ENCODE measurements at regions not wholly inside any gene's neighbourhood (a gene's known extent, or its start where the extent isn't known, plus 50 kb on each side); places are given as distances from the start of the nearest gene placed in this dataset.

GRCh38 chr4:114264877-114265291, 285.4 kb upstream of the ARSJ start:
- intact Hi-C loops (cut with DNase I) = no loop called here
- Histone ChIP-seq H3K4me1 (peaks cover 0 to 27% (median 4%) of the 10 kb centered on the region in 3 donors), H3K27me3 (no peaks in the 10 kb centered on the region), H3K27ac (peak overlapping the region; percentile 11 to 78 (median 54)), H3K9me3 (no peaks in the 10 kb centered on the region), H3K36me3 (no peaks in the 10 kb centered on the region), H3K4me3 (no peak overlapping the region)
- 21 to 32% methylated on average over 1 of the region's 1 CpG for WGBS, 2 donors
- DNase-seq = no peak
- no peak for TF ChIP-seq POLR2A (IDR thresholded peaks at IDR 0.05)
- no peak for TF ChIP-seq CTCF (IDR thresholded peaks at IDR 0.05)

- Histone ChIP-seq H3K36me3 (no peaks in the 10 kb centered on the region), H3K27me3 (no peaks in the 10 kb centered on the region), H3K4me3 (no peak overlapping the region), H3K27ac (peak overlapping the region; percentile 11 to 78 (median 54)), H3K9me3 (no peaks in the 10 kb centered on the region), H3K4me1 (peaks cover 0 to 27% (median 4%) of the 10 kb centered on the region in 3 donors)
- WGBS, 2 donors = 30 to 31% methylated on average over 3 of the region's 3 CpGs
- no peak for DNase-seq
- intact Hi-C loops (cut with DNase I) = no loop called here
- TF ChIP-seq CTCF (IDR thresholded peaks at IDR 0.05) = no peak
- TF ChIP-seq POLR2A (IDR thresholded peaks at IDR 0.05) = no peak
These were observed 285.9 kb upstream of the ARSJ start for GRCh38 chr4:114265342-114265741.

- Histone ChIP-seq H3K4me3 (no peak overlapping the region), H3K9me3 (no peaks in the 10 kb centered on the region), H3K4me1 (peaks cover 0 to 38% (median 4%) of the 10 kb centered on the region in 3 donors), H3K36me3 (no peaks in the 10 kb centered on the region), H3K27ac (no peak overlapping the region), H3K27me3 (no peaks in the 10 kb centered on the region)
- intact Hi-C loops (cut with DNase I) = no loop called here
- WGBS, 2 donors = 86 to 90% methylated on average over 1 of the region's 1 CpG
- no peak for TF ChIP-seq POLR2A (IDR thresholded peaks at IDR 0.05)
- TF ChIP-seq CTCF (IDR thresholded peaks at IDR 0.05) = no peak
- DNase-seq = no peak
These were observed 288.5 kb upstream of the ARSJ start for GRCh38 chr4:114267976-114268375.

- intact Hi-C loops (cut with DNase I) = no loop called here
- no peaks in the 10 kb centered on the region for H3K9me3 ChIP-seq
- no peak for DNase-seq
These were observed 291.6 kb upstream of the ARSJ start for GRCh38 chr4:114271031-114271430.

GRCh38 chr4:114272226-114272625, 292.8 kb upstream of the ARSJ start:
- Histone ChIP-seq H3K9me3 (no peaks in the 10 kb centered on the region), H3K4me3 (no peak overlapping the region), H3K36me3 (no peaks in the 10 kb centered on the region), H3K4me1 (peaks cover 0 to 12% (median 0%) of the 10 kb centered on the region in 3 donors), H3K27ac (no peak overlapping the region), H3K27me3 (no peaks in the 10 kb centered on the region)
- DNase-seq = no peak
- intact Hi-C loops (cut with DNase I) = no loop called here
- TF ChIP-seq CTCF (IDR thresholded peaks at IDR 0.05) (no peak), POLR2A (IDR thresholded peaks at IDR 0.05) (no peak)

More at GRCh38 chr4:114271031-114271430, 291.6 kb upstream of the ARSJ start:
- H3K4me3 ChIP-seq = no peak overlapping the region
- no peaks in the 10 kb centered on the region for H3K27me3 ChIP-seq
- peaks cover 0 to 14% (median 0%) of the 10 kb centered on the region in 3 donors for H3K4me1 ChIP-seq
- no peaks in the 10 kb centered on the region for H3K36me3 ChIP-seq
- no peak for TF ChIP-seq CTCF (IDR thresholded peaks at IDR 0.05)
- no peak for TF ChIP-seq POLR2A (IDR thresholded peaks at IDR 0.05)
- H3K27ac ChIP-seq = no peak overlapping the region

Data from esophagus squamous epithelium (tissue), 5 donors.